Nephron progenitor cell (in vitro differentiated cells): ENCODE measurements at regions not wholly inside any gene's neighbourhood (a gene's known extent, or its start where the extent isn't known, plus 50 kb on each side); places are given as distances from the start of the nearest gene placed in this dataset.

Source experiments
- DNase-seq: peaks from one replicate; pipeline ENCODE4 v3.0.0; 2021
- H3K27ac Mint-ChIP-seq: 2 replicates; pipeline ENCODE4 v1.8.0; 2021; ENCODE audit warnings: mild to moderate bottlenecking, moderate library complexity, mixed read lengths
- H3K27me3 Mint-ChIP-seq: 2 replicates; pipeline ENCODE4 v1.8.0; 2021; ENCODE audit warnings: mild to moderate bottlenecking, low read depth, mixed read lengths; ENCODE audit not compliant: poor library complexity
- H3K36me3 Mint-ChIP-seq: 2 replicates; pipeline ENCODE4 v1.8.0; 2021; ENCODE audit warnings: low read depth, mixed read lengths
- H3K4me1 Mint-ChIP-seq: 2 replicates; pipeline ENCODE4 v1.8.0; 2021; ENCODE audit warnings: mixed read lengths
- H3K4me3 Mint-ChIP-seq: 2 replicates; pipeline ENCODE4 v1.8.0; 2021; ENCODE audit warnings: mild to moderate bottlenecking, moderate library complexity, mixed read lengths
- H3K9me3 Mint-ChIP-seq: 2 replicates; pipeline ENCODE4 v1.8.0; 2021; ENCODE audit warnings: mild to moderate bottlenecking, moderate library complexity, mixed read lengths
- TF ChIP-seq, protein P1 (sequence below): fragments of 200-600 bp; sonication (generic); IDR thresholded peaks from 2 replicates; pipeline ENCODE4 v1.5.0; 2021; ENCODE audit warnings: antibody characterized with exemption

DNA sequence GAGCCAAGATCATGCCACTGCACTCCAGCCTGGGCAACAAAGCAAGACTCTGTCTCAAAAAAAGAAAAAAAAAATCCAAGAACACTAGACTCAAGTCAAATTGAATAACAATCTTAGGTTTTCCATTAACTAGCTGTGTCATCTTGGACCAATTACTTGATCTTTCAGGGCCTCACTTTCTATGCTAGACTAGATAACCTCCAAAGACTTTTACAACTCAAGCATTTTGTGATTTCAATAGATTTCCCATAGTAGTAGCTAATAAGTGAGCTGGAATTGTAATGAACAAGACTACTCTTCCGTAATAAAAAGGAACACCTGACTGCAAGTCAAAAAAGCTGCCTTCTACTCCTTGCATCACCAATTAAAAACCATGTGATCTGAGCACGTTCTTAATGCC, 127.0 kb upstream of the SSTR1 start:
- no peaks in the 10 kb centered on the region for H3K9me3 Mint-ChIP-seq
- no peaks in the 10 kb centered on the region for H3K27me3 Mint-ChIP-seq
- H3K27ac Mint-ChIP-seq = no peak overlapping the region
- no peaks in the 10 kb centered on the region for H3K4me1 Mint-ChIP-seq
- no peak for DNase-seq
- H3K36me3 Mint-ChIP-seq = no peaks in the 10 kb centered on the region
- H3K4me3 Mint-ChIP-seq = no peak overlapping the region
- TF ChIP-seq, protein P1, sequence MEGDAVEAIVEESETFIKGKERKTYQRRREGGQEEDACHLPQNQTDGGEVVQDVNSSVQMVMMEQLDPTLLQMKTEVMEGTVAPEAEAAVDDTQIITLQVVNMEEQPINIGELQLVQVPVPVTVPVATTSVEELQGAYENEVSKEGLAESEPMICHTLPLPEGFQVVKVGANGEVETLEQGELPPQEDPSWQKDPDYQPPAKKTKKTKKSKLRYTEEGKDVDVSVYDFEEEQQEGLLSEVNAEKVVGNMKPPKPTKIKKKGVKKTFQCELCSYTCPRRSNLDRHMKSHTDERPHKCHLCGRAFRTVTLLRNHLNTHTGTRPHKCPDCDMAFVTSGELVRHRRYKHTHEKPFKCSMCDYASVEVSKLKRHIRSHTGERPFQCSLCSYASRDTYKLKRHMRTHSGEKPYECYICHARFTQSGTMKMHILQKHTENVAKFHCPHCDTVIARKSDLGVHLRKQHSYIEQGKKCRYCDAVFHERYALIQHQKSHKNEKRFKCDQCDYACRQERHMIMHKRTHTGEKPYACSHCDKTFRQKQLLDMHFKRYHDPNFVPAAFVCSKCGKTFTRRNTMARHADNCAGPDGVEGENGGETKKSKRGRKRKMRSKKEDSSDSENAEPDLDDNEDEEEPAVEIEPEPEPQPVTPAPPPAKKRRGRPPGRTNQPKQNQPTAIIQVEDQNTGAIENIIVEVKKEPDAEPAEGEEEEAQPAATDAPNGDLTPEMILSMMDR = no peak

- no peak for DNase-seq
- H3K4me3 Mint-ChIP-seq = no peak overlapping the region
- H3K36me3 Mint-ChIP-seq = no peaks in the 10 kb centered on the region
- TF ChIP-seq, protein P1 = no peak
- H3K27ac Mint-ChIP-seq = no peak overlapping the region
- H3K9me3 Mint-ChIP-seq = no peaks in the 10 kb centered on the region
- no peaks in the 10 kb centered on the region for H3K4me1 Mint-ChIP-seq
- H3K27me3 Mint-ChIP-seq = no peaks in the 10 kb centered on the region
Observed at GRCh38 chr14:38083039-38083438, 124.7 kb upstream of the SSTR1 start.

- Mint-ChIP-seq H3K9me3 (peaks cover 19% of the 10 kb centered on the region), H3K27me3 (peaks cover 4% of the 10 kb centered on the region), H3K4me1 (no peaks in the 10 kb centered on the region), H3K4me3 (no peak overlapping the region), H3K27ac (no peak overlapping the region), H3K36me3 (no peaks in the 10 kb centered on the region)
- TF ChIP-seq, protein P1 = no peak
- DNase-seq = no peak
Observed at GRCh38 chr14:38089123-38089522, 118.6 kb upstream of the SSTR1 start.

DNA sequence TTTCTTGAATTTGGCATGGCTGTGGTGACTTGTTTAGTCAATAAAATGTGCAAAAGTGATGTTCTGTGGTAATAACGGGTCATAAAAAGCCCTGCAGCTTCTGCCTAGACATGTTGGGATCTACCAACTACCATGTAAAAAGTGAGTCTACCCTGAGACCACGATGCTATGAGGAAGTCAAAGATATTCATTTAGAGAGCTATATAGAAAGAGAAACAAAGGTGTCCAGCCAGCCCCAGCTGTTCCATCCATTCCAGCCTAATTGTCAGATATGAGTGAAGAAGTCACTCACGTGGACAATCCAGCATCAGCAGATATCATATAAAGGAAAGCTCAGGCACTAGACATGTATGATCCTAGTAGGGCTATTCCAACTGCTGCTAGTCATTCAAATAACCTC, 117.2 kb upstream of the SSTR1 start:
- no peak overlapping the region for H3K27ac Mint-ChIP-seq
- no peak overlapping the region for H3K4me3 Mint-ChIP-seq
- H3K36me3 Mint-ChIP-seq = no peaks in the 10 kb centered on the region
- H3K27me3 Mint-ChIP-seq = peaks cover 4% of the 10 kb centered on the region
- TF ChIP-seq, protein P1 = no peak
- no peak for DNase-seq
- peaks cover 31% of the 10 kb centered on the region for H3K9me3 Mint-ChIP-seq
- no peaks in the 10 kb centered on the region for H3K4me1 Mint-ChIP-seq

DNA sequence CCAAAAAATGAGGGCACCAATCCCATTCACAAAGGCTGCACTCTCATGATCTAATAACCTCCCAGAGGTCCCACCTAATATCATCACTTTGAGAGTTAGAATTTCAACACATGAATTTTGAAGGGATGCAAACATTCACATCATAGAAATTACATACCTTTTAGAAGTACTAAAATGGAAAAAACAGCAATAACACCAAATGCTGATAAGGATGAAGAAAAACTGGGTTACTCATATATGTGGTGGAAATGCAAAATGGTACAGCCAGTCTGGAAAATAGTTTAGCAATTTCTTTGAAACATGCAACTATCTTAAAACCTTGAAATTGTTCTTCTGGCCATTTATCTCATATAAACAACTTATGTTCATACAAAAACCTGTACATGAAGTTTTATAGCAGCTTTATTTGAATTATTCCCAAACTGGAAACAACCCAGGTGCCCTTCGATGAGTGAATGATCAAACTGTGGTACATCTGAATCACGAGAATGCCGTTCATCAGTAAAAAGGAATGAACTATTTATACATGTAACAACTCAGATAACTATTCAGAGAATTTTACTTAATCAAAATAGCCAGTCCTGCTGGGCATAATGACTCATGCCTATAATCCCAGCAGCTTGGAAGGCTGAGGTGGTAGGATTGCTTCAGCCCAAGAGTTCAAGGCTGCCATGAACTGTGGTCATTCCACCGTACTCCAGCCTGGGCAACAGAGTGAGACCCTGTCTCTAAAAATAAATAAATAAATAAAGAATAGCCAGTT, 109.4 kb upstream of the SSTR1 start:
- Mint-ChIP-seq H3K27ac (no peak overlapping the region), H3K4me1 (no peaks in the 10 kb centered on the region), H3K36me3 (no peaks in the 10 kb centered on the region), H3K4me3 (no peak overlapping the region), H3K27me3 (peaks cover 4% of the 10 kb centered on the region), H3K9me3 (peaks cover 55% of the 10 kb centered on the region)
- DNase-seq = no peak
- TF ChIP-seq, protein P1 = no peak

- Mint-ChIP-seq H3K27ac (no peak overlapping the region), H3K36me3 (no peaks in the 10 kb centered on the region), H3K4me3 (no peak overlapping the region), H3K9me3 (peaks cover 30% of the 10 kb centered on the region), H3K27me3 (peaks cover 12% of the 10 kb centered on the region), H3K4me1 (no peaks in the 10 kb centered on the region)
- DNase-seq = no peak
- TF ChIP-seq, protein P1 = no peak
Observed at GRCh38 chr14:38101679-38102078, 106.0 kb upstream of the SSTR1 start.
